ENCODE measurements at regions not wholly inside any gene's neighbourhood (a gene's known extent, or its start where the extent isn't known, plus 50 kb on each side); places are given as distances from the start of the nearest gene placed in this dataset.

- no CpG with 5 or more reads among the region's 1 CpG for WGBS (ENCODE audit: insufficient coverage, low lambda C conversion rate)
- no peaks in the 10 kb centered on the region for H3K27me3 ChIP-seq (ENCODE audit: control insufficient read depth, insufficient read depth, low read length)
- no peak for DNase-seq
- H3K4me1 ChIP-seq (ENCODE audit: control insufficient read depth, insufficient read depth, low read length): no peaks in the 10 kb centered on the region
- H3K27ac ChIP-seq (ENCODE audit: low read length): no peak overlapping the region
- no peak overlapping the region for H3K4me3 ChIP-seq (ENCODE audit: low read length)
- no peaks in the 10 kb centered on the region for H3K36me3 ChIP-seq (ENCODE audit: control insufficient read depth, insufficient read depth, low read length)
- H3K9me3 ChIP-seq (ENCODE audit: control insufficient read depth, low read depth, low read length): no peaks in the 10 kb centered on the region
Measured at GRCh38 chr4:14520171-14520570, 482.1 kb upstream of the CPEB2 start.

- Histone ChIP-seq H3K9me3 (ENCODE audit: control insufficient read depth, low read depth, low read length) (no peaks in the 10 kb centered on the region), H3K4me1 (ENCODE audit: control insufficient read depth, insufficient read depth, low read length) (no peaks in the 10 kb centered on the region), H3K36me3 (ENCODE audit: control insufficient read depth, insufficient read depth, low read length) (no peaks in the 10 kb centered on the region), H3K4me3 (ENCODE audit: low read length) (no peak overlapping the region), H3K27ac (ENCODE audit: low read length) (no peak overlapping the region), H3K27me3 (ENCODE audit: control insufficient read depth, insufficient read depth, low read length) (no peaks in the 10 kb centered on the region)
- DNase-seq: no peak
- WGBS (ENCODE audit: insufficient coverage, low lambda C conversion rate): no CpG with 5 or more reads among the region's 1 CpG
Measured at GRCh38 chr4:14524276-14524675, 478.0 kb upstream of the CPEB2 start.

GRCh38 chr4:14528918-14529317, 473.4 kb upstream of the CPEB2 start:
- Histone ChIP-seq H3K27me3 (ENCODE audit: control insufficient read depth, insufficient read depth, low read length) (no peaks in the 10 kb centered on the region), H3K4me3 (ENCODE audit: low read length) (no peak overlapping the region), H3K36me3 (ENCODE audit: control insufficient read depth, insufficient read depth, low read length) (no peaks in the 10 kb centered on the region), H3K27ac (ENCODE audit: low read length) (no peak overlapping the region), H3K9me3 (ENCODE audit: control insufficient read depth, low read depth, low read length) (no peaks in the 10 kb centered on the region), H3K4me1 (ENCODE audit: control insufficient read depth, insufficient read depth, low read length) (no peaks in the 10 kb centered on the region)
- DNase-seq: no peak
- no CpG with 5 or more reads among the region's 2 CpGs for WGBS (ENCODE audit: insufficient coverage, low lambda C conversion rate)

GRCh38 chr4:14529653-14530052, 472.6 kb upstream of the CPEB2 start:
- Histone ChIP-seq H3K27ac (ENCODE audit: low read length) (no peak overlapping the region), H3K27me3 (ENCODE audit: control insufficient read depth, insufficient read depth, low read length) (no peaks in the 10 kb centered on the region), H3K9me3 (ENCODE audit: control insufficient read depth, low read depth, low read length) (no peaks in the 10 kb centered on the region), H3K4me3 (ENCODE audit: low read length) (no peak overlapping the region), H3K36me3 (ENCODE audit: control insufficient read depth, insufficient read depth, low read length) (no peaks in the 10 kb centered on the region), H3K4me1 (ENCODE audit: control insufficient read depth, insufficient read depth, low read length) (no peaks in the 10 kb centered on the region)
- DNase-seq: no peak
- WGBS (ENCODE audit: insufficient coverage, low lambda C conversion rate): 38% methylated on average over 2 of the region's 4 CpGs

- no peaks in the 10 kb centered on the region for H3K9me3 ChIP-seq (ENCODE audit: control insufficient read depth, low read depth, low read length)
- H3K36me3 ChIP-seq (ENCODE audit: control insufficient read depth, insufficient read depth, low read length): no peaks in the 10 kb centered on the region
- H3K4me1 ChIP-seq (ENCODE audit: control insufficient read depth, insufficient read depth, low read length): no peaks in the 10 kb centered on the region
- H3K4me3 ChIP-seq (ENCODE audit: low read length): no peak overlapping the region
- no peak for DNase-seq
- H3K27me3 ChIP-seq (ENCODE audit: control insufficient read depth, insufficient read depth, low read length): no peaks in the 10 kb centered on the region
- H3K27ac ChIP-seq (ENCODE audit: low read length): no peak overlapping the region
Measured at GRCh38 chr4:14532436-14532835, 469.8 kb upstream of the CPEB2 start.

GRCh38 chr4:14539246-14539645, 463.0 kb upstream of the CPEB2 start:
- Histone ChIP-seq H3K27me3 (ENCODE audit: control insufficient read depth, insufficient read depth, low read length) (no peaks in the 10 kb centered on the region), H3K36me3 (ENCODE audit: control insufficient read depth, insufficient read depth, low read length) (no peaks in the 10 kb centered on the region), H3K27ac (ENCODE audit: low read length) (no peak overlapping the region), H3K4me3 (ENCODE audit: low read length) (no peak overlapping the region), H3K9me3 (ENCODE audit: control insufficient read depth, low read depth, low read length) (no peaks in the 10 kb centered on the region), H3K4me1 (ENCODE audit: control insufficient read depth, insufficient read depth, low read length) (no peaks in the 10 kb centered on the region)
- no CpG with 5 or more reads among the region's 2 CpGs for WGBS (ENCODE audit: insufficient coverage, low lambda C conversion rate)
- DNase-seq: no peak

- WGBS (ENCODE audit: insufficient coverage, low lambda C conversion rate): 100% methylated on average over 3 of the region's 5 CpGs
Measured at GRCh38 chr4:14545163-14545562, 457.1 kb upstream of the CPEB2 start.

GRCh38 chr4:14545807-14546206, 456.5 kb upstream of the CPEB2 start:
- Histone ChIP-seq H3K4me1 (ENCODE audit: control insufficient read depth, insufficient read depth, low read length) (no peaks in the 10 kb centered on the region), H3K36me3 (ENCODE audit: control insufficient read depth, insufficient read depth, low read length) (no peaks in the 10 kb centered on the region), H3K4me3 (ENCODE audit: low read length) (no peak overlapping the region), H3K9me3 (ENCODE audit: control insufficient read depth, low read depth, low read length) (no peaks in the 10 kb centered on the region), H3K27me3 (ENCODE audit: control insufficient read depth, insufficient read depth, low read length) (no peaks in the 10 kb centered on the region), H3K27ac (ENCODE audit: low read length) (no peak overlapping the region)
- DNase-seq: no peak
- WGBS (ENCODE audit: insufficient coverage, low lambda C conversion rate): no CpG with 5 or more reads among the region's 4 CpGs

More at GRCh38 chr4:14545163-14545562, 457.1 kb upstream of the CPEB2 start:
- H3K4me1 ChIP-seq (ENCODE audit: control insufficient read depth, insufficient read depth, low read length): no peaks in the 10 kb centered on the region
- no peak overlapping the region for H3K27ac ChIP-seq (ENCODE audit: low read length)
- no peaks in the 10 kb centered on the region for H3K36me3 ChIP-seq (ENCODE audit: control insufficient read depth, insufficient read depth, low read length)
- no peaks in the 10 kb centered on the region for H3K27me3 ChIP-seq (ENCODE audit: control insufficient read depth, insufficient read depth, low read length)
- H3K9me3 ChIP-seq (ENCODE audit: control insufficient read depth, low read depth, low read length): no peaks in the 10 kb centered on the region
- DNase-seq: no peak
- no peak overlapping the region for H3K4me3 ChIP-seq (ENCODE audit: low read length)

GRCh38 chr4:14552119-14552518, 450.2 kb upstream of the CPEB2 start:
- Histone ChIP-seq H3K36me3 (ENCODE audit: control insufficient read depth, insufficient read depth, low read length) (no peaks in the 10 kb centered on the region), H3K4me3 (ENCODE audit: low read length) (no peak overlapping the region), H3K9me3 (ENCODE audit: control insufficient read depth, low read depth, low read length) (no peaks in the 10 kb centered on the region), H3K4me1 (ENCODE audit: control insufficient read depth, insufficient read depth, low read length) (no peaks in the 10 kb centered on the region), H3K27ac (ENCODE audit: low read length) (no peak overlapping the region), H3K27me3 (ENCODE audit: control insufficient read depth, insufficient read depth, low read length) (no peaks in the 10 kb centered on the region)
- DNase-seq: no peak
- 100% methylated on average over 1 of the region's 6 CpGs for WGBS (ENCODE audit: insufficient coverage, low lambda C conversion rate)

GRCh38 chr4:14559646-14560045, 442.6 kb upstream of the CPEB2 start:
- H3K9me3 ChIP-seq (ENCODE audit: control insufficient read depth, low read depth, low read length): no peaks in the 10 kb centered on the region
- no peaks in the 10 kb centered on the region for H3K36me3 ChIP-seq (ENCODE audit: control insufficient read depth, insufficient read depth, low read length)
- no peaks in the 10 kb centered on the region for H3K4me1 ChIP-seq (ENCODE audit: control insufficient read depth, insufficient read depth, low read length)
- no peak for DNase-seq
- H3K4me3 ChIP-seq (ENCODE audit: low read length): no peak overlapping the region
- H3K27me3 ChIP-seq (ENCODE audit: control insufficient read depth, insufficient read depth, low read length): no peaks in the 10 kb centered on the region
- H3K27ac ChIP-seq (ENCODE audit: low read length): no peak overlapping the region
- WGBS (ENCODE audit: insufficient coverage, low lambda C conversion rate): 100% methylated on average over 1 of the region's 2 CpGs

- H3K4me1 ChIP-seq (ENCODE audit: control insufficient read depth, insufficient read depth, low read length): no peaks in the 10 kb centered on the region
- H3K36me3 ChIP-seq (ENCODE audit: control insufficient read depth, insufficient read depth, low read length): no peaks in the 10 kb centered on the region
- no peaks in the 10 kb centered on the region for H3K9me3 ChIP-seq (ENCODE audit: control insufficient read depth, low read depth, low read length)
- WGBS (ENCODE audit: insufficient coverage, low lambda C conversion rate): 80% methylated on average over 1 of the region's 1 CpG
- no peak overlapping the region for H3K27ac ChIP-seq (ENCODE audit: low read length)
- H3K4me3 ChIP-seq (ENCODE audit: low read length): no peak overlapping the region
- no peaks in the 10 kb centered on the region for H3K27me3 ChIP-seq (ENCODE audit: control insufficient read depth, insufficient read depth, low read length)
- no peak for DNase-seq
Measured at GRCh38 chr4:14560577-14560976, 441.7 kb upstream of the CPEB2 start.
